ENCODE measurements at regions not wholly inside any gene's neighbourhood (a gene's known extent, or its start where the extent isn't known, plus 50 kb on each side); places are given as distances from the start of the nearest gene placed in this dataset.

DNA sequence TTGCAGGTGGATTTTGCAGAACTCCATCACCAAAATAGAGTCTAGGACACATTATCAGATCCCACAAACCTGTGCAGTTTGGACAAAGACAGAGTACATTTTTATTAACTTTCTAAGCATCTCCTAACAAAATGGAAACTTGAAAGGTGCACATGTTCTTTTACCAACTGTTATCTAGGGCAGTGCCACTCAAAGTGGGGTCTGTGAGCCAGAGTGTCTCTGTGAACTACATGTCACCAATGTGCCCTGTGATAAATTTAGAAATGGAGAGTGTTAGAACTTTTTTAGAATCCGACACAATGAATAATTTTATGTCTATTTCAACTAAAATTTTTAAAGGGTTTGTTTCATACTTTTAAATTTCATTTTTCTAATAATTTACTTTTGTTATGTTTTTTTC lies 68.4 kb upstream of the TMC3 start:
- TF ChIP-seq, protein P1, sequence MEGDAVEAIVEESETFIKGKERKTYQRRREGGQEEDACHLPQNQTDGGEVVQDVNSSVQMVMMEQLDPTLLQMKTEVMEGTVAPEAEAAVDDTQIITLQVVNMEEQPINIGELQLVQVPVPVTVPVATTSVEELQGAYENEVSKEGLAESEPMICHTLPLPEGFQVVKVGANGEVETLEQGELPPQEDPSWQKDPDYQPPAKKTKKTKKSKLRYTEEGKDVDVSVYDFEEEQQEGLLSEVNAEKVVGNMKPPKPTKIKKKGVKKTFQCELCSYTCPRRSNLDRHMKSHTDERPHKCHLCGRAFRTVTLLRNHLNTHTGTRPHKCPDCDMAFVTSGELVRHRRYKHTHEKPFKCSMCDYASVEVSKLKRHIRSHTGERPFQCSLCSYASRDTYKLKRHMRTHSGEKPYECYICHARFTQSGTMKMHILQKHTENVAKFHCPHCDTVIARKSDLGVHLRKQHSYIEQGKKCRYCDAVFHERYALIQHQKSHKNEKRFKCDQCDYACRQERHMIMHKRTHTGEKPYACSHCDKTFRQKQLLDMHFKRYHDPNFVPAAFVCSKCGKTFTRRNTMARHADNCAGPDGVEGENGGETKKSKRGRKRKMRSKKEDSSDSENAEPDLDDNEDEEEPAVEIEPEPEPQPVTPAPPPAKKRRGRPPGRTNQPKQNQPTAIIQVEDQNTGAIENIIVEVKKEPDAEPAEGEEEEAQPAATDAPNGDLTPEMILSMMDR (IDR thresholded peaks at IDR 0.05): no peak
- Mint-ChIP-seq H3K27me3 (ENCODE audit: low read depth) (peaks cover 8% of the 10 kb centered on the region), H3K36me3 (ENCODE audit: low read depth) (peaks cover 7% of the 10 kb centered on the region), H3K4me1 (ENCODE audit: low read depth) (no peaks in the 10 kb centered on the region), H3K27ac (ENCODE audit: unreplicated experiment) (no peak overlapping the region), H3K9me3 (ENCODE audit: low read depth) (peaks cover 13% of the 10 kb centered on the region), H3K4me3 (ENCODE audit: unreplicated experiment) (no peak overlapping the region)
- DNase-seq (ENCODE audit: low spot score): no peak

DNA sequence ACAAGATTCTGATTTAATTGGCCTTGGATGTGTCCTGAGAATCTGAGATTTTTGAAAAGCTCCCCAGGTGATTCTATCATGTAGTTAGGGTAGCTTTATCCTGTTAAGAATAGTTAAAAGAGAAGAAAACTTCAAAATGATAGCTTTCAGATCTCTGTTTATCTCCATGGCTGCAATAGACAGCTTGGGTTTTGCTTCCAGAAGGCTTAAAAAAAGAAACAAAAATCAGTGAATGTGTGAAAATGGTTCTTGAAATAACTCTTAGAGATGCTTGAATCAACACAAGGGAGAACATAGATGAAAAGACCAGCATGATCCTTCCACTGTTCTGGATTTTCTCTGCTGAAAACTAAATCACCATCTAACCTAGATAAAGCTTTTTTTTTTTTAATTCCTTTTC lies 60.8 kb upstream of the TMC3 start:
- Mint-ChIP-seq H3K27ac (ENCODE audit: unreplicated experiment) (no peak overlapping the region), H3K36me3 (ENCODE audit: low read depth) (peaks cover 4% of the 10 kb centered on the region), H3K4me3 (ENCODE audit: unreplicated experiment) (no peak overlapping the region), H3K27me3 (ENCODE audit: low read depth) (no peaks in the 10 kb centered on the region), H3K9me3 (ENCODE audit: low read depth) (peaks cover 16% of the 10 kb centered on the region), H3K4me1 (ENCODE audit: low read depth) (no peaks in the 10 kb centered on the region)
- DNase-seq (ENCODE audit: low spot score): no peak
- TF ChIP-seq, protein P1 (IDR thresholded peaks at IDR 0.05): no peak

DNA sequence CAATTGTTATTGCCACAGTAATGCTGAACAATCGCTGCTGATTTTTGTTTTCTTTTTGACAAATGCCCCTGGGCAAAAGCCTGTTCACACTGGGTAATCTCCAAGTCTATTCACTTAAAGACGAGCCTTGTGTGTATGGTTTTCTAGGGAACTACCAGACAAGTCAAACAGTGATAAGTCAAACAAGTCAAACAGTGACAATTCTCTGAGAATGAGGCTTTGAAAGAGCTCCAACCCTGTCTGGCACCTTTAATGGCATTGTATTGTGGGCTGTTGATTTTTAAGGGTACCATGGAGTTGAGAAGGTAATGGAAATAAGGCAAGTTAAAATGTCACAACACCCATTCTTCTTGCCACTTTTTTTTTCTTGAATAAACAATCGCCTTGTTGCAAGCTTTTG lies 59.4 kb upstream of the TMC3 start:
- Mint-ChIP-seq H3K27me3 (ENCODE audit: low read depth) (peaks cover 2% of the 10 kb centered on the region), H3K4me1 (ENCODE audit: low read depth) (no peaks in the 10 kb centered on the region), H3K4me3 (ENCODE audit: unreplicated experiment) (no peak overlapping the region), H3K9me3 (ENCODE audit: low read depth) (peaks cover 22% of the 10 kb centered on the region), H3K36me3 (ENCODE audit: low read depth) (peaks cover 4% of the 10 kb centered on the region), H3K27ac (ENCODE audit: unreplicated experiment) (no peak overlapping the region)
- no peak for DNase-seq (ENCODE audit: low spot score)
- TF ChIP-seq, protein P1 (IDR thresholded peaks at IDR 0.05): no peak

DNA sequence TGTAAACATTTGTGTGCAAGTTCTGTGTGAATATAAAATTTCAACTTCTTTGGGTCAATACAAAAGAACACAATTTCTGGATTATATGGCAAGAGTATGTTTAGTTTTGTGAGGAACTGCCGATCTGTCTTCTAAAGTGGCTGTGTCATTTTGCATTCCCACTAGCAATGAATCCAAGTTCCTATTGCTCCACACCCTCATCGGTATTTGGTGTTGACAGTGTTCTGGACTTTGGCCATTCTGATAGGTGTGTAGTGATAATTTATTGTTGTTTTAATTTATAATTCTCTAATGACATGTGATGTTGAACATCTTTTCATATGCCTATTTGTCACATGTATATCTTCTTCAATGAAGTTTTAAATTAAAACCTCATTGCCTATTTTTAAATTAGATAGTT lies 58.2 kb upstream of the TMC3 start:
- Mint-ChIP-seq H3K4me3 (ENCODE audit: unreplicated experiment) (no peak overlapping the region), H3K27ac (ENCODE audit: unreplicated experiment) (no peak overlapping the region), H3K27me3 (ENCODE audit: low read depth) (peaks cover 2% of the 10 kb centered on the region), H3K36me3 (ENCODE audit: low read depth) (peaks cover 4% of the 10 kb centered on the region), H3K4me1 (ENCODE audit: low read depth) (no peaks in the 10 kb centered on the region), H3K9me3 (ENCODE audit: low read depth) (peaks cover 22% of the 10 kb centered on the region)
- TF ChIP-seq, protein P1 (IDR thresholded peaks at IDR 0.05): no peak
- no peak for DNase-seq (ENCODE audit: low spot score)

DNA sequence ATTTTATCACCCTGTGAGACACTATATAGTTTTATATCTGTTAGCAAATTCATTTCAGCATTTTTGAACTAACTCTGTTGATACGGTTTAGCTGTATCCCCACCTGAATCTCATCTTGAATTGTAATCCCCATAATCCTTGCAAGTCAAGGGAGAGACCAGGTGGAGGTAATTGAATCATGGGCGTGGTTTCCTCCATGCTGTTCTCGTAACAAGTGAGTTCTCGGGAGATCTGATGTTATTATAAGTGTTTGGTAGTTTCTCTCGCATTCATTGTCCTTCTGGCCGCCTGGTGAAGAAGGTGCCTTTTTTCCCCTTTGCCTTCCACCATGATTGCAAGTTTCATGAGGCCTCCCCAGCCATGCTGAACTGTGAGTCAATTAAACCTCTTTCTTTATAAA lies 53.2 kb upstream of the TMC3 start:
- Mint-ChIP-seq H3K27me3 (ENCODE audit: low read depth) (peaks cover 2% of the 10 kb centered on the region), H3K4me1 (ENCODE audit: low read depth) (no peaks in the 10 kb centered on the region), H3K27ac (ENCODE audit: unreplicated experiment) (no peak overlapping the region), H3K4me3 (ENCODE audit: unreplicated experiment) (no peak overlapping the region), H3K9me3 (ENCODE audit: low read depth) (peaks cover 22% of the 10 kb centered on the region), H3K36me3 (ENCODE audit: low read depth) (peaks cover 4% of the 10 kb centered on the region)
- DNase-seq (ENCODE audit: low spot score): no peak
- TF ChIP-seq, protein P1 (IDR thresholded peaks at IDR 0.05): no peak

All from chondrocyte (in vitro differentiated cells).